Testis (tissue), 2 donors: ENCODE measurements at regions not wholly inside any gene's neighbourhood (a gene's known extent, or its start where the extent isn't known, plus 50 kb on each side); places are given as distances from the start of the nearest gene placed in this dataset.

Experiments used
- DNase-seq: peaks from one replicate; pipeline ENCODE4 v3.0.0-alpha.2; 2019
- H3K27ac ChIP-seq, 2 donors: fragments of 200-600 bp; sonication (generic); one replicate each; pipeline ENCODE4 v1.5.1; 2019
- H3K27me3 ChIP-seq: fragments of 200-600 bp; sonication (generic); one replicate; pipeline ENCODE4 v1.5.1; 2019
- H3K36me3 ChIP-seq: fragments of 200-600 bp; sonication (generic); one replicate; pipeline ENCODE4 v1.5.1; 2017; ENCODE audit warnings: low read depth; ENCODE audit errors: missing control alignments
- H3K4me1 ChIP-seq: fragments of 200-600 bp; sonication (generic); one replicate; pipeline ENCODE4 v1.5.1; 2019
- H3K4me3 ChIP-seq, 2 donors: fragments of 200-600 bp; sonication (generic); one replicate each; pipeline ENCODE4 v1.5.1; 2017 to 2019
- H3K9me3 ChIP-seq: fragments of 200-600 bp; sonication (generic); one replicate; pipeline ENCODE4 v1.5.1; 2017
- CTCF ChIP-seq, 3 experiments: fragments of 450-650 bp in 2 of 3; fragments of 200-600 bp in 1 of 3; sonication (generic) in 1 of 3; IDR thresholded peaks; one replicate each; pipeline ENCODE4 v1.5.1; 2016 to 2019; ENCODE audit warnings: antibody characterized with exemption in 3 of 3, mild to moderate bottlenecking in 2 of 3, moderate library complexity in 1 of 3
- POLR2A ChIP-seq: fragments of 450-650 bp; IDR thresholded peaks from one replicate; pipeline ENCODE4 v1.6.1; 2017; ENCODE audit warnings: antibody characterized with exemption, mild to moderate bottlenecking, moderate library complexity
- WGBS, 2 donors: methylation state at CpG; one replicate each; pipeline ENCODE4 v1.1.5; 2018; 5-methylcytosine and 5-hydroxymethylcytosine counted together
- intact Hi-C: fragments of 100-400 bp; cut with DNase I; formaldehyde crosslinking; loops from one replicate; pipeline ENCODE4 v1.15.1; 2023; ENCODE audit warnings: low total_unique reads

- Histone ChIP-seq H3K27ac (no peak overlapping the region), H3K36me3 (no peaks in the 10 kb centered on the region), H3K4me1 (no peaks in the 10 kb centered on the region), H3K9me3 (no peaks in the 10 kb centered on the region), H3K27me3 (no peaks in the 10 kb centered on the region), H3K4me3 (no peak overlapping the region)
- TF ChIP-seq CTCF (IDR thresholded peaks at IDR 0.05) (no peak), POLR2A (no peak)
- intact Hi-C loops = no loop called here
- 79% methylated on average over 3 of the region's 3 CpGs for WGBS, 2 donors
- no peak for DNase-seq
Observed at GRCh38 chr9:106441283-106441682, 421.7 kb upstream of the ZNF462 start.

GRCh38 chr9:106443520-106443919 is 419.4 kb upstream of the ZNF462 start:
- Histone ChIP-seq H3K27ac (no peak overlapping the region), H3K4me3 (no peak overlapping the region), H3K27me3 (no peaks in the 10 kb centered on the region), H3K4me1 (no peaks in the 10 kb centered on the region), H3K36me3 (no peaks in the 10 kb centered on the region), H3K9me3 (no peaks in the 10 kb centered on the region)
- intact Hi-C loops = no loop called here
- no peak for DNase-seq
- WGBS, 2 donors = 79 to 91% methylated on average over 1 of the region's 1 CpG
- TF ChIP-seq CTCF (IDR thresholded peaks at IDR 0.05) = no peak
- TF ChIP-seq POLR2A = no peak

GRCh38 chr9:106445107-106445506 is 417.9 kb upstream of the ZNF462 start:
- WGBS, 2 donors = 93% methylated on average over 5 of the region's 5 CpGs
- Histone ChIP-seq H3K9me3 (no peaks in the 10 kb centered on the region), H3K4me3 (no peak overlapping the region), H3K4me1 (no peaks in the 10 kb centered on the region), H3K36me3 (no peaks in the 10 kb centered on the region), H3K27me3 (no peaks in the 10 kb centered on the region), H3K27ac (no peak overlapping the region)
- no peak for DNase-seq
- TF ChIP-seq CTCF (IDR thresholded peaks at IDR 0.05) = no peak
- no peak for TF ChIP-seq POLR2A
- intact Hi-C loops = no loop called here

- intact Hi-C loops = no loop called here
- TF ChIP-seq CTCF (IDR thresholded peaks at IDR 0.05) (no peak), POLR2A (no peak)
- 60 to 70% methylated on average over 4 of the region's 4 CpGs for WGBS, 2 donors
Observed at GRCh38 chr9:106449336-106449927, 413.5 kb upstream of the ZNF462 start.

GRCh38 chr9:106450549-106450948 is 412.4 kb upstream of the ZNF462 start:
- Histone ChIP-seq H3K9me3 (no peaks in the 10 kb centered on the region), H3K27me3 (no peaks in the 10 kb centered on the region), H3K36me3 (no peaks in the 10 kb centered on the region), H3K27ac (no peak overlapping the region), H3K4me3 (no peak overlapping the region), H3K4me1 (no peaks in the 10 kb centered on the region)
- TF ChIP-seq POLR2A = no peak
- TF ChIP-seq CTCF (IDR thresholded peaks at IDR 0.05) = no peak
- DNase-seq = peak; percentile 60
- intact Hi-C loops = no loop called here

More at GRCh38 chr9:106449336-106449927, 413.5 kb upstream of the ZNF462 start:
- Histone ChIP-seq H3K4me3 (no peak overlapping the region), H3K27me3 (no peaks in the 10 kb centered on the region), H3K9me3 (no peaks in the 10 kb centered on the region), H3K4me1 (no peaks in the 10 kb centered on the region), H3K27ac (no peak overlapping the region), H3K36me3 (no peaks in the 10 kb centered on the region)
- DNase-seq = no peak
